ENCODE measurements at regions not wholly inside any gene's neighbourhood (a gene's known extent, or its start where the extent isn't known, plus 50 kb on each side); places are given as distances from the start of the nearest gene placed in this dataset.

DNA sequence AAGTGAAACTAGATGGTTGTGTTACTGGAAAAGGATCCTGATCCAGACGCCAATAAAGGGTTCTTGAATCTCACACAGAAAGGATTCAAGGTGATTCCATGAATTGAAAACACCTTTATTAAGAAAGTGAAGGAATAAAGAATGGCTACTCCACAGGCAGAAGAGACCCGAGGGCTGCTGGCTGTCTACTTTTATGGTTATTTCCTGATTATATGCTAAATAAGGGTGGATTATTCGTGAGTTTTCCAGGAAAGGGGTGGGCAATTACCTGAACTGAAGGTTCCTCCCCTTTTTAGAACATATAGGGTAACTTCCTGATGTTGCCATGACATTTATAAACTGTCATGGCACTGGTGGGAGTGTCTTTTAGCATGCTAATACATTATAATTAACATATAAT, 50.9 kb upstream of the WARS2 start:
- H3K36me3 ChIP-seq = no peaks in the 10 kb centered on the region
- intact Hi-C loops (cut with DNase I; ENCODE audit: low total_unique reads) = no loop called here
- no peaks in the 10 kb centered on the region for H3K27me3 ChIP-seq
- H3K9me3 ChIP-seq = no peaks in the 10 kb centered on the region
- no peak overlapping the region for H3K4me3 ChIP-seq
- DNase-seq = no peak
- no peaks in the 10 kb centered on the region for H3K4me1 ChIP-seq
- TF ChIP-seq POLR2A (IDR thresholded peaks at IDR 0.05) (no peak), CTCF (IDR thresholded peaks at IDR 0.05) (no peak)
- no peak overlapping the region for H3K27ac ChIP-seq

DNA sequence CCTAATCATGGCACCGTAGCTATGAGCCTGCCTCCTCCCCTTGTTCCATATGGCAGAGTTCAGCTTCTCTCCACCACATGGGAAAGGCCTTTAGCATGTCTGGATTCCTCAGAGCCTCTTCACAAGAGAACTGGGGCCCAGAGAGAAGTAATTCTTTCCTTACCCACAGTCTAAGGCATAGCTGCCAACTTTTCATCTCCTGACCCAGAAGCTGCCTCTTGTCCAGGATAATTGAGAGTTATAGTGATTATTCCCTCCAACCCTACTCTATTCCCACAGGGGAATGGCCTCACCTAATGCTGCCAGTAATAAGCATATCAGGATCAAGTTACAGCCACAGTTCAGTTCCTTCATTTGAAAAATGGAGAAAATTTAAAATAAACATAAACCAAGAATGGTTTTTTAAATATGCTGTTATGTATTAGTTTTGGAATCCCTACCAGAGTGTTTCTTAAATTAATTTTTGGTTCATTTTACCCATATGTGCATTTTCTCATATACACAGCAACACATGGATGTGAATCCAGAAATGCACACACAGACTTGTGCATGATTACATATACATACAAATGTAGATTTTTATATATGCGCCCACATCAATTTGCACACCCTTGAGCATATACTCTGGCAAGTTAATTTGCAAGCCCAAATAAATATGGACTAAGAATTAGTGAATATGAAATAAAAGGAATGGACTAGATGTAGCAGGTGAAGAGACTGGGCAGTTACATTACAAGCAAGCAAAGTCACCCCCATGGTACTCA, 63.9 kb upstream of the WARS2 start:
- no peaks in the 10 kb centered on the region for H3K27me3 ChIP-seq
- intact Hi-C loops (cut with DNase I; ENCODE audit: low total_unique reads) = no loop called here
- TF ChIP-seq CTCF (IDR thresholded peaks at IDR 0.05) = no peak
- TF ChIP-seq POLR2A (IDR thresholded peaks at IDR 0.05) = no peak
- DNase-seq = no peak
- no peak overlapping the region for H3K4me3 ChIP-seq
- H3K36me3 ChIP-seq = no peaks in the 10 kb centered on the region
- H3K9me3 ChIP-seq = peaks cover 0 to under 1% of the 10 kb centered on the region in 2 donors
- no peak overlapping the region for H3K27ac ChIP-seq
- no peaks in the 10 kb centered on the region for H3K4me1 ChIP-seq

DNA sequence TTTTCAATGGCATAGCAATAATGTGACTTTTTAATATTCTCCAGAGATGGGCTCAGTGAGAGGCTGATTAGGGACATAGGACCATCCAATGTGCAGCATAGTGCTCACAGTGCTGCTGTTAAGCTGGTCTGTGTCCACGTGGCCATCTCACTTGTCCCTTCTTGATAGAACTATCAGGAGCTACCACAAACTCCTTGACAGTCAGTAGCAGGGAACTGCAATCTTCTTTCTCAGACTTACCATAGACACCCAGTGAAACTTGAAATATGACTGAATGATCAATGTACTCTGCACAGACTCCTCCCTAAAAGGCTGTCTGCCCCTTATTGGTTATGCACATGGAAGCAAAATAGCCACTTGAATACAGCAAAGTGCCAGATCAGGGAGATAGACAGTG, 64.5 kb upstream of the WARS2 start:
- no peak for DNase-seq
- intact Hi-C loops (cut with DNase I; ENCODE audit: low total_unique reads) = no loop called here
- Histone ChIP-seq H3K27ac (no peak overlapping the region), H3K4me3 (no peak overlapping the region), H3K4me1 (no peaks in the 10 kb centered on the region), H3K36me3 (no peaks in the 10 kb centered on the region), H3K27me3 (no peaks in the 10 kb centered on the region), H3K9me3 (no peaks in the 10 kb centered on the region)
- TF ChIP-seq CTCF (IDR thresholded peaks at IDR 0.05) = no peak
- TF ChIP-seq POLR2A (IDR thresholded peaks at IDR 0.05) = no peak

DNA sequence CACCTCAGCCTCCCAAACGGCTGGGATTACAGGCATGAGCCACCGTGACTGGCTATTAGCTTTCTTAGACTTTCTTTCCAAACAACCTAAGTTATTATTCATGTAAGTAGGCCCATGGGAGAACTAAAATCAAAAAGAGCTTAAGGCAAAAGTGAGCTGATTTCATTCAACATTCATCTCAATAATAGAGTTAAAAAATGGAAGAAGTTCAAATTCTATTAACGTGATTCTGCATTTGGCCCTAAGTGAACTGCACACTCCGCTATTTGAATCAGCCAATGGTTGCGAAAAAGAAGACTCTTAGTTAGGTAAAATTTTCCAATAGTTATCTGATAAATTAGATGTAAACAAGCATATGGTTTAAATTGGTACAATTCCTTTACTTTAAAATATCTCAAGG, 68.6 kb upstream of the WARS2 start:
- Histone ChIP-seq H3K9me3 (no peaks in the 10 kb centered on the region), H3K36me3 (no peaks in the 10 kb centered on the region), H3K27ac (no peak overlapping the region), H3K27me3 (no peaks in the 10 kb centered on the region), H3K4me3 (no peak overlapping the region), H3K4me1 (no peaks in the 10 kb centered on the region)
- intact Hi-C loops (cut with DNase I; ENCODE audit: low total_unique reads) = no loop called here
- TF ChIP-seq POLR2A (IDR thresholded peaks at IDR 0.05) (no peak), CTCF (IDR thresholded peaks at IDR 0.05) (no peak)
- no peak for DNase-seq

- TF ChIP-seq POLR2A (IDR thresholded peaks at IDR 0.05) (no peak), CTCF (IDR thresholded peaks at IDR 0.05) (no peak)
- no peak for DNase-seq
- H3K4me3 ChIP-seq = no peak overlapping the region
- no peaks in the 10 kb centered on the region for H3K27me3 ChIP-seq
- H3K27ac ChIP-seq = no peak overlapping the region
- no peaks in the 10 kb centered on the region for H3K9me3 ChIP-seq
- intact Hi-C loops (cut with DNase I; ENCODE audit: low total_unique reads) = no loop called here
- H3K36me3 ChIP-seq = no peaks in the 10 kb centered on the region
- H3K4me1 ChIP-seq = no peaks in the 10 kb centered on the region
Measured at GRCh38 chr1:119209596-119210295, 69.3 kb upstream of the WARS2 start.
